Dermis blood vessel endothelial cell (primary cell): ENCODE measurements at regions not wholly inside any gene's neighbourhood (a gene's known extent, or its start where the extent isn't known, plus 50 kb on each side); places are given as distances from the start of the nearest gene placed in this dataset.
"Not testable (repeated sequence)": the region's sequence is repeated elsewhere in the genome, so short reads cannot be mapped to it uniquely, and the experiment has no call there.

Experiments
- DNase-seq: peaks from one replicate; pipeline ENCODE4 v3.0.0; 2010

DNA sequence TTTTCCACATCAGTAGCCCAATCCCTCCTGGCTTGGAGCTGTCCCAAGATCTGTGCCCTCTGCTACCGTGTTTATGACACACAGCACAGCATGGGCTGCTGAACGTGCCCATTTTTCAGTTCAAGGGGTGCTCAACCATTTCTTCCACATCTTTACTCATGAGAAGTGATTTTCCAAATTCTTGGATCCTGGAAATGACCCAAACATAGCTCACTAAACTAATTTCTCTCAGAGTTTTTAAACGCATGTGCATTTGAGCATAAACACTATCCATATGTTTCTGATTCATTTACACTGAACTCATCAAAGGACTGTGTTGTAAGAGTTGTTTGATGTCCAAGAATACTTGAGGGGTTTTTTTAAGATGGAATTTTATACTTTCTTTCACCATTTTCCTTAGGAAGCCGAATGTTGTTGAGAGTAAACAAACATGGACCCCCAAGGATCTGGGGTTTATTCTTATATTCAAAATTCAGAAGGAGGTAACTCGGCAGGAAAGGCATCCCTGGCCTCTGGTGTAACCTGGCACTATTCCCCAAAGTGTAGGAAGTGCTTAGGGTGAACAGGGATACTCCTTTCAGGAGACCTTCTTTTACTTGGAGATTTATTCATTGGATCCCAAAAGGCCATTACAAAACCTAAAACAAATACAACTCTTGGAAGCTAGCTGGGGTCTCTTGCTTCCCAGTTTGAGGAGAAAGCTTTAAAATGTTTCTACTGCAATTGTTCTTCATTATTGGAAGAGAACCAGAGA, 215.0 kb downstream of the BMP4 start:
- DNase-seq = no peak

DNA sequence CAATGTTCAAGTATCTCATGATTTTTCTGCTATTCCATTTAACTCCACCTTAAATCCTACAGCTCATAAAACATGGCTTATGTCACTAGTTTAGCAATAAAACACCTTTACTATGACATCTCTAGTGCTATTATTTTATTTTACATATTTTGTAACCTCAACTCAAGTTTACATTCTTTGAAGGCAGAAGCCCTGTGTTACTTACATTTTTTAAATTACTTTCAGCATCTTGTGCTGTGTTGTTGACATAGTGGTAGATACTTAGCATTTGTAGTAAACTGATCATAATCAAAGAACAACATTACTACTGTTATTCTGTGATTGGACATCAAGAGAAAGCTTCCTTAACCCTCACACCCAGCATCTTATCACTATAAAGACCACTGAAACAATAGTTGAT, 216.1 kb downstream of the BMP4 start:
- no peak for DNase-seq

DNA sequence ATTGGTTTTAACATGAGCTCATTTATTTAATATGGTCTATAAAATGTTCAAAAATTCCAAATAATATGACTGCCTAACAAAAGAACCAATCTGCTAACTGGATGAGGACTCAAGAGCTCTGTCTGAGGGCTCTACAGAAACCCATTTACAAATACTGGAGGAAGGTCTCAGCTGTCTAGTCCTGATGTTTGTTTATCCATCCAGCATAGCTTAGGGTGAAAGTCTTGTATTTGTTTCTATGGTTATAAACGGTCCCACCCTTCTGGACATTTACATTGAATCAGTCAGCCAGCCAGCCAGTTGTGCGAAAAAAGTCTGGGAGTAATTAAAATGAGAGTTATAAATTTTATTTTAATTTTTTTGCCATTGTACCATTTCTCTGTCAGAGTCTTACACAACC, 220.7 kb downstream of the BMP4 start:
- DNase-seq = no peak

DNA sequence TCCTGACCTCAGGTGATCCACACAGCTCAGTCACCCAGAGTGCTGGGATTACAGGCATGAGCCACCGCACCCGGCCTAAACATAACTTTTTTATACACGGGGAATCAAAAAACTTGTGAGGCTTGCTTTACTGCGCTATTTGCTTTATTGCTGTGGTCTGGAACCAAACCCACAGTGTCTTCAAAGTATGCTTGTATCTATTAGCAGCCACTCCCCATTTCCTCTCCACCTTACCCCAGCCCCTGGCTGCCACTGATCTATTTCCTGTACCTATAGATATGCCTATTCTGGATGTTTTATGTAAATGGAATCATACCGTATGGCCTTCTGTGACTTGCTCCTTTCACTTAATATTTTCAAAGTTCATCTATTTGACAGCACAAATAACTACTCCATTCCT, 233.4 kb downstream of the BMP4 start:
- DNase-seq = no peak

DNA sequence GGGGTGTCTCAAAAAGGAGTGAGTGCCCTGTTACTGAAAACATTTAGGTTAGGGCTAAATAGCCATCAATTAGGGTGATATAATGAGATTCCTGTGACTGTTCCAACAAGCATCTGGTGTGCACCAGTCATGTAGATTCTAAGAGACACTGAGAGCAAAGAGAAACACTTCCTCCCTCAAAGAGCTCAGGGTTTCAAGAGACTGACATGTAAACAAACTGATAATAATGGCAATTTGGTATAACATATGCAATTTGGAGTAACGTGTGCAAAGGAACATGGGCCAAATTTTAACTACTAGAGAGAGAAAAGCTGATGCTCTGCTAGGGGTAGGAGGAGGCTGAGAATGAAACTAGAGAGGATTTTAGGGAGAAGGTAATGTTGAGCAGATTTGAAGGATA, 237.1 kb downstream of the BMP4 start:
- DNase-seq = no peak

DNA sequence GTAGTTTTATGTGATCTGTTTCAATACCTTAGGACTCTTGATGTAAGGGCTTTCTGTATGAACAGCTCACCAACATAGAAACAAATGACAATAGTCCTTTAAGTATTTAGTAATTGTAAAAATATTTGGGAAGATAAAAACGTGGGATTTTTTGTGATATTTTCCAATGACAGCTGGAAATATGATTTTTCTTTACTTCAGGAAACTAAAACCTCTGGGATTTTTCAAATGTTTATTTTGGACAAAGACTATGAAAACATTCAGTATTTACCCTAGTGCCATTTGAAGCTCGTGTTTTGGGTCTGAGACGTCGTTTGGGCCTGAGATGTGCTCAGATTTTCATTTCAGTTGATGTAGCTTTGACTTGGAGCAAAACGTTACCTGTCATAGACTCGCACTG, 240.0 kb downstream of the BMP4 start:
- peak; percentile 3 for DNase-seq

DNA sequence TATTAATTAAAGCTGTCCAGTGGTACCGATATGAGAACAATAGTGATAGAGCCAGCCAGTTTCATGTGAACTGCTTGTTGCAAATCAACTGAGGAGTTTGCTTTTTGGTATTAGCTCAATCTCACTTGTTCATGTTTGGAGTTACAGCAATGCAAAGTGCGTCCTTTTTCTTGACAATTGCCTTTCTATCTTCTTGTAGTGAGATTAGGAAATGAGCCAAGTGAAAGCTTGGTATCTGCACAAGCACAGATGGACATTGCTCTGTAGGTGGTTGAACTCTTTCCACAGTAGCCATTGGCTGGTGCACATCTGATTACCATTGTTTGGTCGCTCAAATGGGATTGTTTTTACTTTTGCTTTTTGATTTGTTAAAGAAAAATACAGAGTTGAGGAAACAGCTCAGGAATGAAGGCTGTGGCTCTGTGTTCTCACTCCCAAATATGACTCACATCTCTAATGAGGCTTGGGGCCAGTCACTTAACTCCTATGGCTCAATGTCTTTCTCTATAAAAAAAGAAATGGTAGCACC, 241.4 kb downstream of the BMP4 start:
- peak; percentile 85 for DNase-seq

DNA sequence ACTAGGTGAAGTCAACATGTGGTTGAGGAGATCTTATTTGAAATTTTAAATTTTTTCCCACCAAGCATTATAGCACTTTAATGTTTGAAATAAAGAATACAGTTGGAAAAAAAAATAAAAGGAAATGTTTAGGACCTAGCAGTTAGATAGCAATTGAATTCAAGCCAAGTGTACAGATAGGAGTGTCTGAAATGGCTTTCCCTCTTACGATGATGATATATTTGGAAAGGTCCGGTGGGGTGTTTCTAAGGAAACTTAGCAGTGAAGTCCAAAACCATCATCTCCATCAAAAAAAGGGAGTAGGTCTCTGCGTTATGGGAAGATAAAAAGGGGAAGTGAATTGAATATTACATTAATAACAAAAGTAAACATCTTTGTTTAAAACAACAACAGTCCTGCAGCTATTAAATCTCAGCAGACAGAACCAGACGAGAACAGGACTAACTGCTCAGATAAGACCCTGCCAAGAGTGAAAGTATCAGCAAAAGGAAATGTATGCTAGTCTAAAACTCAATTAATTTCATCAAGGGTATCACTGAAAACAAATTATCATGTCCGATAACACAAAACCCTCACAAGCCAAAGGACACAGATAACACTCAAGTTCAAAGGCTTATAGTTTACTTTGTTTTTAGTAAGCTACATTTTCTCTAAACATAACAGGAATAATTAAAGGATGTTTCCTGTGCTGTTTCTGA, 242.0 kb downstream of the BMP4 start:
- peak; percentile 40 for DNase-seq

DNA sequence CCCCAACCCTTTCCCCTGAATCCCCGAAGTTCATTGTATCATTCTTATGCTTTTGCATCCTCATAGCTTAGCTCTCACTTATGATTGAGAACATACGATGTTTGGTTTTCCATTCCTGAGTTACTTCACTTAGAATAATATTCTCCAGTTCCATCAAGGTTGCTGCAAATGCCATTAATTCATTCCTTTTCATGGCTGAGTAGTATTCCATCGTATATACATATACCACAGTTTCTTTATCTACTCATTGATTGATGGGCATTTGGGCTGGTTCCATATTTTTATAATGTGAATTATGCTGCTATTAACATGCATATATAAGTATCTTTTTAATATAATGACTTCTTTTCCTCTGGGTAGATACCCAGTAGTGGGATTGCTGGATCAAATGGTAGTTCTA, 243.7 kb downstream of the BMP4 start:
- not testable (repeated sequence) for DNase-seq

DNA sequence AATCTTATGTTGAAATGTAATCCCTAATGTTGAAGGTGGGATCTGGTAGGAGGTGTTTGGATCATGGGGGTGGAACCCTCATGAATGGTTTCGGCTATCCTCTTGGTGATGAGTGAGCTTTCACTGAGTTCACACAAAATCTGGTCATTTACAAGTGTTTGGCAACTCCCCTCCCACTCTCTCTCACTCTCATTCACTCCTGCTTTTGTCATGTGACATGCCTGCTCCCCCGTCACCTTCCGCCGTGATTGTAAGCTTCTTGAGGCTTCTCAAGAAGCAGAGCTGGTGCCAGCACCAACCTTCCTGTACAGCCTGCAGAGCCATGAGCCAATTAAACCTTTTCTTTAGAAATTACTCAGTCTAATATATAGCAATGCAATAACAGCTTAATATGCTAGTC, 245.4 kb downstream of the BMP4 start:
- no peak for DNase-seq

DNA sequence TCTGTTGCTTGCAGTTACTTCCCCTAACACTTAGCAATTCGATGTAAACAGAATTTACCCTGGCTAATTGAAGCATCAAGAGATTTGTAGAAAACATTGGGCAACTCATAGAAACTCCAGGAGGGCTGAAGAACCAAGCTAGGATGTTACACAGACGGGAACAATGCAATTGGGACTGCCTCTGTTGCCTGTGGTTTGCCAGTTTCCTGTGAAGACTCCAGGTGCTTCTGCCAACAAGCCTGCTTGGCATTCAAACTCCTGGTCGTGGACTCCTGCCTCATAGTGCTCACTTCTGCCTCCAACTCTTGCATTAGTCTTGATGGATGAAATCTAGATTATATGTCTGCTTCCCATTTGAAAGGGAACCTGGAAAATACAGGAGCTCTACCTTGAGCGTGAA, 246.0 kb downstream of the BMP4 start:
- DNase-seq = peak; percentile 3

DNA sequence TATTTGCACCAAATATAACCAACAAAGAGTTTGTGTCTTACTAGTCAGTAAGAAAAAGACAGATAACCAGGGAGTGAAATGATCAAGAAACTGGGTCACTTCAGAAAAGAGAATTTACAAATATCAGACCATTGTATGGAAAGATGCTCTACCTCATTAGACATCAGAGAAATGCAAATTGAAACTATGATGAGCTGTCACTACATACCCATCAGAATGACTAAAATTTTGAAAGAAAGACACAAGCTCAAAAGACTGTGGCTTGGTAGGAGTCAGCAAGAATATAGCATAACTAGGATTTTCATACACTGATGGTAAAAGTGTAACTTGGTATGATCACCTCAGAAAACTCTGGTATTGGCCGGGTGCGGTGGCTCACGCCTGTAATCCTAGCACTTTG, 247.2 kb downstream of the BMP4 start:
- no peak for DNase-seq

DNA sequence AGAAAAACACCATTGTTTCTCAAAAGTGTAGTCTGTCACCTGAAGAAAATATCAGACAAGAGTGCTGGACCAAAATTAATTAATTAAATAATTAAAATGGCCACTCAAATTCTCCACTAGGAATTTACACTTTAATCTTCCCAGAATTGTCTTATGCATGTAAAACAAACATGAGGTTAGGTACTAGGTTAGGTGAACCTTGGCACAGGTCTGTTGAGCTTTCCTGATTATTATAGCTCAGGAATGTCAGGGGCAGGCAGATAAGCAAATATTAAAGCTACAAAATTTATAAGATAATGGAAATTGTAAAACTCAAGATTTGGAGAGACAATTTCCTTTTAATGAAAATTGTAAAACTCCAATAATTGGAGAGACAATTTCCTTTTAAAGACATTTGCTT, 253.2 kb downstream of the BMP4 start:
- DNase-seq = no peak

DNA sequence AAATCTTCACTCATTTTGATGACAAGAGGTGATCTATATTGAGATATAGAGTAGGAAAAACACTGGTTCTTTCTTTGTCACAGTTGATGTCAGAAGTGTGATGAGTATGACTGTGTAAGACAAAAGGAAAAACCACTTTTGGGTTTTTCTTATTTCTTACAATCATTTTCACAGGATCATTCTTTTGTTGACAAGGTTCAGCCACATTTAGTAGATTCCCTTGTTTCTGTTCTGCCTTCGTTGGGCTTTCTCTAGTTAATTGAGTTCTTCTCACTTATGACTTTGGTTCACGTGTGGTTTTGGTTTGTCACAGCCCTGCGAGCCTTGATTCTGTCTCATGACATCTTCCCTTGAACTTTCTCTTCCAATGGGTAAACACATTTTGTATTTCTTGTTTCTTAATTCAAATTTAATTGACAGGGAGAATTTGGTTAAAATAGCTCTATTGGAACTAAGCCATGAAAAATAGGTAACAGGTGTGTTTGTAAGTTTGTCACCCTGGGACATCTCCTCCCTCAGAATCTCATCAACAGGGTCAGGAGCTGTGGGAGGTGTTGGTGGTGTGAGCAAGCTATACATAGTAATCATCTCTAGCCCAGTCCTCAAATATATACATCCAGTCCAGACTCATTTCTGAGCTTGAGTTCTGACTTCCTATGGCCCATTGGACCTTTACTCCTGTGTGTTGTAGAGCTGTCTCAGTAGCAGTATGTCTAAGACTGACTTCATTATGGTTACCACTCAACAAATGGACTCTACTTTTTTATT, 255.3 kb downstream of the BMP4 start:
- DNase-seq = no peak

DNA sequence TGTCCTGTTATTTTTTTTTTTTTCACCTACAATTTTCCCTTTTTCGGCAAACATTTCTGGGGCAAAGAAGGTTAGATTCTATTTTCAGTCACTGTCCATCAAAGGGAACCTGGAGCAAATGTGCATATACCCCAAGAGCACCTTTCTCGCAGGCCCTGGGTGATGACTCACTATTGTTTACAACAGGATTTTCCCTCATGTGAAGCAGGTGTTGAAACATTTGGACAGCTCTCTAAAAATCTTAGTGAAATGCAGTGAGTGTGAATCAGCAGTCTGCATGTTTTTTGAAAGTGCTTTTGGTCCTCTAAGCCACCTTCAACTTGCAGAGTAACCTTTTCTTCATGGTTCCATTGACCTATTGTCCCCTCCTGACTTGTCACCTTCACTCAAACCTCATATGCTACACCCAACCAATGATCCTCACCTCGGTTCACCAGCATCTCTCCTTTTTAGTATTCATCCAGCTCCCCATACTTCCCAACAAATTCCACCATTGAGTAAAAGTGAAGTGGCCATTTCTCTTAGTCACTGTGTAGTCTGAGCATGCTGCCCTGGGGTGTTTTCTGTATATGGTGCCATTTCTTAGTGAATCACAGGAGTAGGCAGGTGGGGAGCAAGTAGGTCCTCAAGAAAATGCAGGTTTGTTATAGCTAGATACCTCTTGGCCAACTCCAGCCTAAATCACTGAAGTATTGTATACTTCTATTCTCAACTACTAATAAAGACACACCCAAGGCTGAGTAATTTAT, 260.2 kb downstream of the BMP4 start:
- peak; percentile 4 for DNase-seq

DNA sequence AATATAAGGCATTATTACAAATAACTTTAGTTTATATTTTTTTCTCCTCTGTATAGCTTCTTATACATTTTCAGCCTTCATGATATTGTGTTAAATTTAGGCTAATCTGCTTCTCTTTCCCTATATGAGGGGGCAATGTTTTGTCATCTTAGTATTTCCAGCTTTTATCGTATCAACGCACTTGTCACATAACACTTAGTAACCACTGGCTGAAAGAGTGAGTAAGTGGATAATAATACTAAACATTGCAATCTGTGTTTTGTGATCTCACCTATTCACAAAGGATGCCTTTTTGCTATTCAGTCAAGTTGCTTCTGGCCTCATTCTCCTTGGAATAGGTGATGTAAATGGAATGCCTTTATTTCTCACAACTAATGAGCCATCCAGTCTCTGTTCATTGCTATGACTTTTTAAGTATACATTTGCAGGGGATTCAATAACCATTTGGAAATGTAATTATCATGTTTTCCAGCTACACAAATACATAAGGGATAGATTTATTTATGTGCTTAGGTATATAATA, 260.9 kb downstream of the BMP4 start:
- DNase-seq = no peak

DNA sequence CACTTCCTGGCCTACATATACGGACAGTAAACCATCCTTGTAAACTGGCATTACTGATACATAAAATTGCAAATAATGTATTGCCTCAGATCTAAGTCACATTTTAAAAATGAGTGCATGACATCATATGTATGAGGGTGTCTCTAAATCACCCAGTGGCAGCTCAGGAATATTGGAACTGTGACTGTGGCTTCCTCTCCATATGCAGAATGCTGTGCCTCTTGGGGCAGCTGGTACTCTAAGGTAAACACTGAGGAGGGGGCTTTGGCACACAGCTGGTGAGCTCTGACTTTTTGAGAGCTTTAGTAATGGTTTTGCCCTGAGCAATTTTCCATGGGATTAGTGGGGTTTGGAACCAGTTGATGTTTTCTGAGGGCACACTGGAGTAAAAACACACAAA, 263.7 kb downstream of the BMP4 start:
- DNase-seq = no peak

DNA sequence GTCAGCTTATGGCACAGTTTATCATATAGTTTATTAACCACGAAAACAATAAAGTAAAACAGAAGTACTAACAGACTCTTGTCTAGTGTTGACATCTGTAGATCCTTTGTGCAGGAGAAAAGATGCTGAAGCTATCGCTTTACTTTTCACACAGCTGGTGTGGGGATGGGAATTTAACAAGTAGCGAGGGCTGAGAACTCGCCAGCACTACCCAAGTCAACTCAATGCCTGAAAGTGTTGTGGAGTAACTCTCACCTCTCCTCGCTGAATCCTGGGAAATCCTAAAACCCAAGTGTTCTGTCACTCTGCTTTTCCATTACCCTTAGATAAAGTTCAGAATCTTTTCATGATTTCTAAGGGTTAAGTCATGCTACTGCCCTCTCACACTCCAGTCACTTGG, 264.2 kb downstream of the BMP4 start:
- no peak for DNase-seq

DNA sequence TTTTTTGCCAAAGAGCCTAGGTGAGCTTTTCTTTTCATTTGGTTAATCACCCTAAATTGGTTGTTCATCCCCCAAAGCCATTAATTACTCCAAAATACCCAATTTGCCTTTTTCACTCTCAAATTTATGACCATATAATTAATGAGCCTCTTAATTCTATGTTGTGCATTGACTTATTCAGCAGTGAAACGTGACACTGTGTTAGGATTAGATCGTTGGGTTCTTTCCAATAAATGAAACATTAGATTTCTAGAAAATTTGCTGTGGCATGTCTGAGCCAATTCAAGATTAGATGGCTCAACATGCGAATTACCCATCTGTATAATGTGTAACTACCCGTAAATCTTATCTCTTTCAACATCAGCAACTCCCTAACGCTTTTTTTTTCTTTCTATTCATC, 273.4 kb downstream of the BMP4 start:
- DNase-seq = no peak

DNA sequence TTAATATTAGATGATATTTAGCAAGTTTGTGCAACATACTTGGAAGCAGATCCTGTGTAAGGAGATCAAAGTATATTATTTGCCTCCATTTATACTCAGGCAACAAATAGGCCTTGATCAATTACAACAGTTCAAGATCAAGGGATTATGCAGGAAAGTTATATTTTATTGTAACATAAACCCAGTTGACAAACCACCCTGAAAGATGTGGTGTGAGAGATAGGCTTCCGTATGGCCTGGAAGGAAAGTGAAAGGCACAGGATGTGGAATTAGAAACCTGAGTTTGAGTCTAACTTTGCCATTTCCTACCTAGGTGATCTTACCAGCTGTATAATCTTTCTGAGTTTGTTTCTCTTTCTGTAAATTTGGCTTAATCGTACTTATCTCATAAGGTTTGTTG, 284.1 kb downstream of the BMP4 start:
- DNase-seq = no peak

DNA sequence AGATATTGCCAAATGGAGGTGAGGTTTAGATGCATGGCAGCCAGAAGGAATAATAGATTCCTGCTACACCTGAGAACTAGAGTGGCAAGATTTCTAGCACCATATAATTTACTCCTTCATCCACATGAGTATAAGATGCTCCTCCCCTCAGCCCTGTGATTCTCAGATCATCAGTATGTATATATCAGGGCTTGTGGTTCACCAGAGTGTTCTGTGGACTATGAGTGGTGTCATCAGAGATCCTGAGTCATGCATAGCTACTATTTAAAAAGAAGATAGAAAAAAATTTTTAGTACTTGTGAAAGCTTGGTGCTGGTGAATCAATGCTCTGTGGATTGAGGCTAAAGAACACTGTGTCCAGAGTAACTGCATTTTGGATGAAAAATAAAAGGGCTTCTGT, 285.9 kb downstream of the BMP4 start:
- no peak for DNase-seq

DNA sequence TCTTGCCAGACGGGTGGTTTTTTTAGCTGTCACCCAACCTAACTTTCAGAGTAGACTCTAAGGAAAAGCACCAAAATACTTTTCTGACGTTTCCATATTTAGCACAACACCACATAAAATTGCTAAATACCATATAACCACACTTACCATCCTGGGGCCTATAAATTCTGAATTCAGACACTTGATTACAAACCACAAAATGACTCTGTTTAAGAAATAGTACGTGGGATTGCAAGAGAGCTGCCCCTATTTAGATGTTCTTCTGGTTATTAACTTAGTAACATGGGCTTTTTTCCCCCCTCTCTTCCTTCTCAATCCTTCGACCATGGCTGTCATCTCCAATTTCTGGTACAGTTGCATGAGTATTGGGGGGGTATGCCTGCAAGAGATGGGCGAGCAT, 287.7 kb downstream of the BMP4 start:
- no peak for DNase-seq

DNA sequence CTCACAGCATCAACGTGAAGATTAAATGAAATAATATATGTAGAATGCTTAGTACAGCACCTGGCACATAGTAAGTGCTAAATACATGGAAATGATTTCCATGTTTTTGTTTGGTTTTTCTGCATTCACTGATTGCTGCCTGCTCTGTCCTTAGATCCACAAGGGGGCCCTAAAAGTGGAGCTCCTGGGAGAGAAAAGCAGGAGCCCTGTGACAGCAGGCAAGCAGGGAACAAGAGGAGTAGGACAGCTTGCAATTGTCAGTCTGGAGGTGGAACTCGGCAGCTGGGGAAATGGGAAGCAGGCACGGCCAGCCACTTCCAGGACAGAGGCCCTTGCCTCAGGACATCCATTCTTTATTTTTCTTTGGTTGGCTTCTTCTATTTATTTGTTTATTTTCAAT, 292.9 kb downstream of the BMP4 start:
- peak; percentile 64 for DNase-seq
